GM18498 (cell line): ENCODE measurements at regions not wholly inside any gene's neighbourhood (a gene's known extent, or its start where the extent isn't known, plus 50 kb on each side); places are given as distances from the start of the nearest gene placed in this dataset.

Experiments used
- ATAC-seq: cut with Tn5 transposase; IDR thresholded peaks from one replicate; pipeline ENCODE4 v1.9.1; 2021; ENCODE audit warnings: mild to moderate bottlenecking, moderate library complexity; ENCODE audit not compliant: unreplicated experiment

DNA sequence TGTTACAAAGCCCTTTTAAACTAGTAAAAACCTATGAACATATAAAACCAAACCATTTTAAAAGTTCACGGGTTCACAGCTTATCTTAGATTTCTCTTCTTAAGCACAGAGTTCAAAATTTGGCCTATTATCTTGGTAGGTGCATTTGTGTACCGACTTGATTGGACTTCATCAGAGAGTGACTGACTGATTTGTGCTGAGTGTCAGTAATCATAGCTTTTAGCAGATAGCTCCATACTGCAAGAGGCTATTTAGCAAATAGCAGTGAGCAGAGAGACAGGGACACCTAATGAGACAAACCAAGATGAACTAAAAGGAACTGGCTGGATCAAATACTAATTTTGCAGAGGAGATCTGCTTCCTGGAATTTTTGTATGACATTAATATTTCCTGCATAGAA is 274.5 kb downstream of the PRR16 start:
- ATAC-seq = no peak

DNA sequence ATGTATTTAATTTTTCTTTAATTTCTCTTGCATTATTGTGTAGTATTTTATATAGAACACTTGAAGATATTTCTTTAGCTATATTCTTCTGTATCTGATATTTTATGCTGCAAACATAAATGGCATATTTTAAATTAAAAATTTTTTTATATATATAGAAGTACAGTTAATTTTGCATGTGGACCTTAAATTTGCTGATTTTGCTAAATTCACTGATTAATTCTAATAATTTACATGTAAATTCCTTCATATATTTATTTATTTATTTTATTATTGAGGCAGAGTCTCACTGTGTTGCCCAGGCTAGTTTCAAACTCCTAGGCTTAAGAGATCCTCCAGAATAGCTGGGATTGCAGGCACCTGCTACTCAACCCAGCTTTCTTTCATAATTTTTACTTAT is 276.9 kb downstream of the PRR16 start:
- ATAC-seq = no peak

DNA sequence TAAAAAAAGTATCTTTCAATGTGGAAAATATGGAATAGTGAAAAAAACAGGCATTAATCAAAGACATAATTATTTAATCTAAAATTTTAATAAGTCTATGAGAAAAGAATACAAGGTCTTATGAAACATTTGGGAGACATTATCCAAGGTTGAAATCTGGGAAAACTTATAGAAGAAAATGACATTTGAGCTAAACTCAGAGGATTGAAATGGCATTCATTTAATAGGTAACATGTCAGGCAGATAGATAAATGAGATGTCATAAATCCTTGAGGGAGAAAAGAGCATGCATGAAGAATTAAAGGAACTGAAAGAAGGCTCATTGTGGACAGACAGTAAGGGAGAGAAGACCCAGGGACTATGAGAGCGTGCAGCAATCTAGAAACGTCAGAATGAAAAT is 284.4 kb downstream of the PRR16 start:
- ATAC-seq = no peak

DNA sequence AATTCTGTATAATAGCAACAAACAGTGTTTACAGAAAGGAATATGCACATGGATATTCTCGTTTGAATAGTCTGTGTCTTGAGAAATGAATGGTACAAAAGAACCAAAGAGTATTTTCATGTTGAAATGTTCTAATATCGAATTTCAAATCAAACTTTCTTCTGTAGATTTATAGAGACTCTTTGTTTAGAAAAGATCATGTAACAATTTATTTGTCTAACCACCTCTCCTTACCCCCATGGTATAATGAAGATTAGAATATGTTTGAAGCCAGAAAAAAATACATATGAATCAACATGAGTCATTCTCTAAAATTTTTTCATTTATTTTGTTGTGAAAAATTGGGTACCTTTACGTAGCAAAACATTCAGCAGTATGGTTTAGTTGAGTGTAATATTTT is 285.6 kb downstream of the PRR16 start:
- no peak for ATAC-seq

DNA sequence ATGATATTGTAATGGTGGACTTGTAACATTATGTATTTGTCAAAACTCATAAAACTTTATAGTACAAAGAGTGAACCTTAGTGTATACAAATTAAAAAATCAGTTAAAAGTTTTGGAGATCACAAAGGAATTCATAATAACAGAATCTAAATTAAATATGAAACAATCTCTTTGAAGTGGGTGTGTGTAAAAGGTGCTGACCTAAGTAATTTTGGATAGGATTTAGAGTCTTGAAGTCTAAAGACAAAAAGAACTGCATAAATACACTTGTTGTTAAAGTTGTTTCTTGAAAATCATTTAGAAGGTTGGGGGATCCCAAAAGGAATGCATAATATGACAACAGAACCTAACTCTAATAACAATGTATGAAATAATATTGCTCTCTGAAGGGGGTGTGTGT is 295.5 kb downstream of the PRR16 start:
- ATAC-seq = no peak

DNA sequence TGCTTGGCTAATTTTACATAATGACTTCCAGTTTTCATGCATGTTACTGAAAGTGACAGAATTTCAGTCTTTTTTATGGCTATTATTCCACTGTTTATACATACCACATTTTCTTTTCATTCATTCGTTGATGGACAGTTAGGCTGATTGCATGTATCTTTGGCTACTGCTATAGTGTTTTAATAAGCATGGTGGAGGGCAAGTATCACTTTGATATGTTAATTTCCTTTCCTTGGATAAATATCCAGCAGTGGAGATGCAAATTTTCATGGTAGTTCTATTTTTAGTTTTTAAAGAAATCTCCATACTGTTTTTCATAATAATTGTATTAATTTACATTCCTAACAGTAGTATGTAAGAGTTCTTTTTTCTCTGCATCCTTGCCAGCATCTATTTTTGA is 297.9 kb downstream of the PRR16 start:
- no peak for ATAC-seq

DNA sequence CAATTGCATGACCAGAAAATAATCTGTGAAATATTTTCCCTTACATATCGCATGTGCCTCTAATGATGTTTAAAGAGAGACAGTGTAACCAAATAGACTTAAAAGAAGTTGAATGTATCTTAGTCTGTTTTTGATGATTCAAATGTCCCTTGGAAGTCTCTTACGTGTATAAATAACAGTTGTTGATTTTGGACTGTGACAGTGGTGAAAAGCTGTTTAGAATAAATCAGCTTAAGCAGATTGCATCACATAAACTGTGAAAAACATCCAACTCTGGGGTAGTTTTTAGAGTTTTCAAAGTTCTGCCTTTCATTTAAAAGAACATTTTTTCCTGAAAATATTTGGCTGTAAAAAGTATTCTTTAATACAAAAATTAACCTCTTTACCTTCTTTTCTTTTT is 301.1 kb downstream of the PRR16 start:
- no peak for ATAC-seq

DNA sequence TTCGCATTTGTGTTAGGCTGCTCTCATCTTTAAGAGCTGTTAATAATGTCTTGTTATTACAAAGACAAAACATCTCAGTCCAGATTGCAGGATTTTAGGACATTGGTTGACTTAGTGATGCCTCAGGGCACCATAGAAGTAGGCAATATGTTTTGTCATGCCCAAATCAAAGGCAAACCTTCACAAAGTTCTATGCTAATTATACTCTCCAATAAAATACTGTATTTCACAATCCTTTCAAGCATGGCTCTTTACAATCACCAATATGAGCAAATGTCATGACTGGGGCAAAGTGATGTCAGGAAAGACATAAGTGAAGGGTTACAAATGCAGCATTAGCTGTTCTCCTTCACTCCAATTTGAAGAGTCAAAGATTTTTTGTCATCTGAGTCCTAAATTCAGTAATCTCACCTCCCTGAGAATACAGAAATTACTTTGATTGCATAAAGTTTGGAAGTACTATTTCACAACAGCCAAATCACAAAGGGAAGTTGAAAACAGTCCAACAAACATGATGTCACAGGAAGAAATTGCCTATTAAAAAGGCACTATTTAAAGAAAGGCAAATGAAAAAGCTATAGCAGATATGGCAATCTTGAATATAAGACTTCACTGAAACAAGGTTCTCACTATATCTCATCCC is 303.2 kb downstream of the PRR16 start:
- no peak for ATAC-seq

DNA sequence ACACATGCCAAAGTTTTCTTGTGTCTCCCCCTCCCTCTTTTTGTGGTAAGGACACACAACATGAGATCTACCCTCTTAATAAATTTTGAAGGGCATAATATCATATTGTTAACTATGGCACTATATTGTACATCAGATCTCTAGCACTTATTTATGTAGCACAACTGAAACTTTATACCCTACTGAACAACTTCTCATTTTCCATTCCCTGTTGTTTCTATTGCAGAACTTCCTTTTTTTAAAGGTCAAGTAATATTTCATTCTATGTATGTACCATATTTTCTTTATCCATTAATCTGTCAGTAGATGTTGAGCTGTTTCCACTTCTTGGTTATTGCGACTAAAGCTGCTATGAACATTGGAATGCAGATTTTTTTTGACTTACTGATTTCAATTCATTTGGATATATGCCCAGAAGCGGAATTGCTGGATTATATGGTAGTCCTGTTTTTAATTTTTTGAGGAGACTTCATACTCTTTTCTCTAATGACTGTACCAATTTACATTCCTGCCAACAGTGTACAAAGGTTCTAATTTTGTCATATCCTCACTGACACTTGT is 305.3 kb downstream of the PRR16 start:
- ATAC-seq = no peak

DNA sequence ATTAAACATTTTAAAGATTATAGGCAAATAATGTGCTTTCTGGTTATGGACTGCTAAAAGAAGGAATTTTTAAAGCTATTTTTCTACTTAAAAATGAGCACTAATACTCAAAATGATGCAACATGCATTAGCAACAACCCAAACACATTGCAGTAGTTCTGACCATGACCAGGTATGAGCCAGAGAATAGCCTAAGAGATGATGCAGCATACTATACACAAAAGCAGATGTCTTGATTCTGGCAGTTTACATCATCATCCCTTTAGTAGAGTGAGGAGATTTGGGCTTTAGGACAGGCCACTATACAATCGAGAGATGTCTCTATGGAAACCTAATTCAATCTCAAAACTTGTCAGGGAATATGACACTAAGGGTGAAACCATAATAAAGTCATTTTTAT is 307.1 kb downstream of the PRR16 start:
- no peak for ATAC-seq

DNA sequence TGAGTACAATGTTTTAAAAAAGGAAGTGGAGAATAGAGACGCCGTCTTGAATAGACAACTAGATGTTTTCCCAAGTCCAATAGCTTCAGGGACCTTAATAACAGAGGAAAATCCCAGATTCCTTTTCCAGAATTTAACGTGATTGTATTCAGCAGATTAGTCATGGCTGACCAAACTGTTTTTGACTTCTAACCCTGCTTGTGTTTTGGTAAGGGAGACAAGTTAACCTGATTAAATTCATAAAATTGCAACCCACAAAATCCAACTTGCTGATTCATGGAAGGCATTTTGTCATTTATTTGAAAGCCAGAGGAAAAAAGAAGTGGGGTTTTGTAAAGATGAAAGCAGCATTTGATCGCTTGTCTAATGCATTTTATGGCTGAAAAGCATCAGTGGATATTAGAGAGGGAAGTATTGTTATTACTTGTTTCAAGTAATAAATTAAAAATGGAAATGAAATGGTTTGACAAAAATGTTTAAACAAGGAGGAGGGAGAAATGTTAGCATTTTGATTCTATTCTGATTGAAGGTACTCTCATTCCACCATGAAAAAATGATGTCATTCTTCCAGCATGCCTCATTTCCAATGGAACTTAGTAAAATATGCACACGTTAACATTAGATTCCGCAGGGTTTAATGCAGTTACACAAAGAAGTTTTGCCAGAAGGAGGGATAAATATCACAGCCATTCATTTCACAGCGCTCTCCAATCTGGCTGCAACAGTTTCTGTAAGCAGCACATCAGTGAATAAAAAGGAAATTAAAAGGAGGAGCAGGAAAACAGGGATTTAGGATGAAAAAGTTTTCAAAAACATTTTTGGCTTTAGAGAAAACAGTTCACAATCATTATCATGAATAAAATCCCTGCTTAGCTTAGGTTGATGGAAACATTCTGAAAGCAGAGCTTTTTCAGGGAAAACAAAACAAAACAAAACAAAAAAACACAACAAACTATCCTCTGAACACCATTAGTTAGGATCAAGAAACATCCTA is 314.7 kb downstream of the PRR16 start:
- ATAC-seq = no peak

DNA sequence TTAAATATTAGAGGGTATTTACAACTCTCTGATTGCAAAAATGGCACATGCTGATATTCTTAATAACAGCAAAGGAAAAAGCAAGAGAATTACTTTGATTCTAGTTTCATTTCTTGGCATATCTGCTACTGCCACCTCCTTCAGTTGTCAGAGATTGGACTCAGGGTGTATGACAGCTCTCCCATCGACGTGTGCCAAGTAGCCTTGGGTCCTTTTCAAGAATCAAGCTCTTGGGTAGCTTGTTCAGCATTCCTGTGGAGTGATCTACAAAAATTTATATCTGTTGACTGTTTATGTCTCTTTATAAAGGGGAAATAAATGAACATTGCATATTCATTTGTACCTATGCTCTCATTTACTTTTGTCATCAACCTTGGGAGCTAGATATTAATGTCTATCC is 315.6 kb downstream of the PRR16 start:
- no peak for ATAC-seq

DNA sequence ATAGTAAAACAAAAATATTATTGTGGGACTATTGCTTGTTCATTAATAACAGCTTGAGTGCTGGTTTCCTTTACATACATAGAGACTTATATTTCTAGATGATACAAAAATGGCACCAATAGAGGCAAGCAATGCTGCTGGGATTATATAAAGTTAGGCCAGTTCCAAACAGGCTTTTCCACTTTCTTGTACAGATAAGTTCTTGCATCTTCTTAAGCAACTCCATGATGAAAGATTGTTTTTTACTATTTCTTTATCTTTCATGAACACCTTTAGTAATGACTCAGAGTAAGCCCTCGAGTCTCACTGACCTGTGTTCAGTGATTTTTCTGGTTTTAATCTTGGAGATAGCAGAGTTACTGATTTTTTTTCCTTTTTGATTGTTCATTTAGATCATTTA is 324.4 kb downstream of the PRR16 start:
- no peak for ATAC-seq

DNA sequence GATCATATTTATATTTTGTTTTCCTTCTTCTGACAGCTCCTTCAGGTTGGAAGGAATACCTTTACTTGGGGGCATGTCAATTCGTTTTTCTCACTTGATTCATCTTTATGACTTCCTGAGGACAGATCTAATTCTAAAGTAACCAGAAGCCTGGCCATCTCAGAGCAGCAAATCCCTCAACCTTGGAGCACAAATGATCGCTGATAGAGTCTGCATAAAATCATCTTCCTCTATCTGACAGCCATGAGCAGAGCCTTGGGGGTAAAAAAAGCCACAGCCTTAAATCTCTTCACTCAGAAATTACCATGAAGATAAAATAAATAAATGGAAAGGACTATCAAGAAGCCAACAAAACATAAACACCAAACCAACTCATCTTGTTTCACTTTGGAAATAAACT is 325.8 kb downstream of the PRR16 start:
- ATAC-seq = no peak

DNA sequence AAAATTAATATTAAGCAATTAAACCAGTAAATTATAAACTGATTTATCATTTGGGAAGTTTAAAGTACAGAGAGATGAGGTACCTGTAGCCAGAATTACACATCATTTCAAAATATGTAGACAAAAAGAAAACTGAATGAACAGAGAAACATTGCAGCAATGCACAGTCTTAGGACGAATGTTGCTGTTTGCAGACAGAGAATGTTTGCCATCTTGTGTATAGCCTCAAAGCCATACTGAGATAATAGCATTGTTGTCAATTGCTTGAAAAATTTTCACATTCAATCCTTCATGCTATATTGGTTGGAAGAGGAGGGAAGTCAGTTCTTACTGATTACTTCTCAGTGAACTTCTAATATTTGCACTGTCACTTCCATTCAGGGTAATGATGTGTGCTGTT is 326.2 kb downstream of the PRR16 start:
- ATAC-seq = no peak

DNA sequence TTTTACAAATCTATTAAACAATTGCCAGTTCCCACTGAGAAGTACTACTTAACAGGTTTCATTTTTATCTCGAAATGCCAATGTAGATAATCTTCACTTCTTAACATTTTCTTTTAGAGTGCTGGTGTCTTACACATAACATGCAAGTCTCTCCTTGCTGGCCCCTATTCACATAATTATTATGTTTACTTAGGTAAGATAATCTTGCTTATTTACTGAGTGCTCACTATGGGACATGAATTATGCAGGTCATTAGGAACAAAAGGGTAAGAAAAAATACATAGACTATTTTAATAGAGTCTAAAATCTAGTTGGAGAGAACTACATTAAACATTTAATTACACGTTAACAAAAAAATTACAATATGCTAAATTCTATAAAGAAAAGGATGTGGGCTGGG is 328.4 kb downstream of the PRR16 start:
- ATAC-seq = no peak

DNA sequence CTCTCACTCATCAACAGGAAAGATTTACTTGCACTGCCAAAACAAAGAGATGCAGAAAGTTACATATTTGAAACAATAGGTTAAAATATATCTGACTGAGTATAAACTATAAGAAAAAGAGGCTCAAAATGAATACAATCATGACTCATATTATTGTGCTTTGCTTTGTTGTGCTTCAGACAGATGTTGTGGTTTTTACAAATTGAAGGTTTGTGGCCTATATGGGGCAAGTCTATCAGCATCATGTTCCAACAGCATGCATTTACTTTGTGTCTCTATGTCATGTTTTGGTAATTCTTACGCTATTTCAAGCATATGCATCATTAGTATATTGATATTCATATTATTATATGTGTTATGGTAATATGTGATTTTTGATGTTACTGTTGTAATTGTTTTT is 330.0 kb downstream of the PRR16 start:
- ATAC-seq = no peak

DNA sequence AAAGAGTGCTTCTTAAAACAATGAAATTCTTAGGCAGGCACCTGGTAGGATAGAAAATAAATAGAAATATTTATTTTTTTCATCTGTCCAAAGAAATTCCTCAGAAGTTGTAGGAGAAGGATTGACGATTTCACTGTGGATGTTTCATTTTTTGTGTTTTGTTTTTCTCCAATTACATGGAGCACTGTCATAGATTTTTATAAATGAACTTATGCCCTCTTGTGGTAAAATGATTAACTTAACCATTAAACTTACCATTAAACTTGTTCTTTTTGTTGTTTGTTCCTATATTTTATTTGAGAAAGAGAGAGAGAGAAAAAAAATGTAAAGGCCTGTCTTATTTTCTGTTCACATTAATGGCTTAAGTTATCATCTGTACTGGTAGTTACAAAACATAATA is 339.2 kb downstream of the PRR16 start:
- ATAC-seq = no peak

DNA sequence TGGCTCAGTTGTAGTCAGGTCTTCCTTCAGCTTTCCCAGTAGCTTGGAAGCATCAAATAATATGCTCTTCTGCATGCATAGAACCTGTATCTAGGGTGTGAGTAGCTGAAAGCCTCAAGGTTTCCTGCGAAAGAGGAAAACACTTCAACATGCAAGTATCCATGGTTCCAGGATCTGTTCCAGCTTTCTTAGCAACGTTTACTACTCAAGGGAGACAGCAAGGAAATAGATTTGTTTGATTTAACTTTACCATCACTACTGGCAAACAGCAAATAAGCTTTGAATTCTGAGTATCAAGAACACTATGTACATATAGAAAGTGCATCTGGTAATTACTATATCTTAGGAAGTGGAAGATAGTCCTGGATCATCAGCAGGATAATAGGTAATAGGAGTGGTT is 341.0 kb downstream of the PRR16 start:
- no peak for ATAC-seq

DNA sequence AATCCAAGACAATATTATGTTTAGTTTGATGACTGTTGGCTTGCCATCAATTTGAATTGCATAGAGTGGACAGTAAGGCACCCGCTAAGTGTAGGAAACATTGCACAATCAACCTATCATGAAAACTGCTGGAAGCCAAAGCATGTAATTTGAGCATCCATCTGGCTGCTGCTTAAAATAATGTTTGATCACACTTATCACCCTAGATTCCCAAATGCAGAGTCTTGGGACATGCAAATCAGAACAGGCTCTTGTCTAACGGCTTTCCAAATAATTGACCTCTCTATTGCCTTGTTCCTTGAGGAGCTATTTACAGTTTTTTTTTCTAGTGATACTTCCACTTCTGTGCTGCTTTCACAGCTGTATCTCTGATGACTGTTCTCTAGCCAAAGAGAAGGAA is 342.1 kb downstream of the PRR16 start:
- ATAC-seq = no peak

DNA sequence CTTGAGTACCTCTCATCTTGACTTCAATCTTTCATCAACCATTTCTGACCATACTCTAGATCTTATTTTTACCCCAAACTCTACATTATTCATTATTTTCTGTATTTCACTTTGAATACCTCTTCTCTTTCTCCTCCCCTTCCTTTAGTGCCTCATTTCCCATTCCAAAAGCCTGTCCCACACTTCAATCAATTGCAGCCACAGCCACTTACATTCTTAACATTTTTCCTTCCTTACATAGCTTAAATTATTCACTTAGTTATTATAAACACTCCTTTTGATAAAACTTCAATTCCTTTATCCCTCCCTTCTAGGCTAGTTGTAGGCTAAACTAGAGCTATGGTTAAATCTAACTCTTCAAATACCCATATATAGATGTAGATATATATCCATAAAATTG is 344.0 kb downstream of the PRR16 start:
- no peak for ATAC-seq

DNA sequence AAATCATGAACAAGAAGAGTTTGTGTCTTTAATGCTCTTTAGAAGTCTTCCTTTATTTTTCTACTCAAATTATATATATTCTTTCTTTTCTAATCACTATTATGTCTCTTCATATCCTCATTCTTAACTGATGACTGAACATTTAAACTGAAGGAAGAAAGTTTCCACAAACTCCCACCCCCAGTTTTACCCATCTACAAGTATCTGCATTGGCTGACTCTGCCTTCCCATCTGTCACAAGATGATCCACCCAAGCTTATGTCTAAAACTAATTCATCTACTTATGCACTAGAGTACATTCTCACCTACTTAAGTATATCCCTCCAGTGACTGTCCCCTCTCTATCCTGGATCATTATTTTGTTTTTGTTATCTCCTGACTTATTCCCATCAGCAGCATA is 344.5 kb downstream of the PRR16 start:
- no peak for ATAC-seq
